ENCODE measurements at regions not wholly inside any gene's neighbourhood (a gene's known extent, or its start where the extent isn't known, plus 50 kb on each side); places are given as distances from the start of the nearest gene placed in this dataset.

DNA sequence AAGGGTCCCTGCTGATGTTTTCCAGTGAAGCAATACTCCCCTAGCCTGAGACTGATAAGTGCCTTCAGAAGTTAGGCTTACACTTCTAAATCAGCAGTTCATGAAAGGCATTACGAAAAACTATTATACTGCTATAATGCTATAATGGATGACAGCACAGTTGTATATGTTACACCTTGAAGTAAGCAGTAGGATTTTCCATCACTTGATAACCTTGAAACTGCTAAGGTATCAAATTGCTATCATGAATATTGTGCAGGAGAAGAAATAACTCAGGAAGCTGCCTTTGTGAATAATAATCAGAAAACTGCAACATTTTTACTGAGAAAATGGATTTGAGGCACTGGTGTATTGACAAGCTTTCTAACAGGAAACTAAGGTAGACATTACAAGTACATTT lies 142.3 kb downstream of the HNMT start:
- no peak for FAIRE-seq
- TF ChIP-seq, protein P1, sequence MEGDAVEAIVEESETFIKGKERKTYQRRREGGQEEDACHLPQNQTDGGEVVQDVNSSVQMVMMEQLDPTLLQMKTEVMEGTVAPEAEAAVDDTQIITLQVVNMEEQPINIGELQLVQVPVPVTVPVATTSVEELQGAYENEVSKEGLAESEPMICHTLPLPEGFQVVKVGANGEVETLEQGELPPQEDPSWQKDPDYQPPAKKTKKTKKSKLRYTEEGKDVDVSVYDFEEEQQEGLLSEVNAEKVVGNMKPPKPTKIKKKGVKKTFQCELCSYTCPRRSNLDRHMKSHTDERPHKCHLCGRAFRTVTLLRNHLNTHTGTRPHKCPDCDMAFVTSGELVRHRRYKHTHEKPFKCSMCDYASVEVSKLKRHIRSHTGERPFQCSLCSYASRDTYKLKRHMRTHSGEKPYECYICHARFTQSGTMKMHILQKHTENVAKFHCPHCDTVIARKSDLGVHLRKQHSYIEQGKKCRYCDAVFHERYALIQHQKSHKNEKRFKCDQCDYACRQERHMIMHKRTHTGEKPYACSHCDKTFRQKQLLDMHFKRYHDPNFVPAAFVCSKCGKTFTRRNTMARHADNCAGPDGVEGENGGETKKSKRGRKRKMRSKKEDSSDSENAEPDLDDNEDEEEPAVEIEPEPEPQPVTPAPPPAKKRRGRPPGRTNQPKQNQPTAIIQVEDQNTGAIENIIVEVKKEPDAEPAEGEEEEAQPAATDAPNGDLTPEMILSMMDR (IDR thresholded peaks at IDR 0.05; ENCODE audit: insufficient read depth, missing control alignments), result no peak
- DNase-seq (ENCODE audit: insufficient read length, low spot score), result no peak

DNA sequence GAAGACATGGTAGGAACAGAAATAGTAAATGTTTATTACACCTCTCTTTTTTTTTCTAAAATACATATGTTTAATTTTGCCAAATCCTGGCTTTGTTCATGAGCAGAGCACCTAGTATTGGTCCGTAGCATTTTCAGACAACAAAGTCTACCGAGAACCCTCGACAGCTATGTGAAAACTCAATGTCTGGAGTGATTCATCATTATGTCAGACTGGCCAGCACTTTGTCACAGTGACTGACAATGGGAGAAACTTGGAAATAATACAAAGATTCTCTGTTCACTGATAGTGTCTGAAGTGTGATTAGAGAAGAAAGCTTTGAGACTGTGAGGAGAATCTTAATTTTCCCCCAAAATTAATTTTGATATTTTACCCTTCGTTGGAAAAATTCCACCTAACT lies 143.0 kb downstream of the HNMT start:
- FAIRE-seq (no peak), DNase-seq (ENCODE audit: insufficient read length, low spot score) (no peak)
- TF ChIP-seq, protein P1 (IDR thresholded peaks at IDR 0.05; ENCODE audit: insufficient read depth, missing control alignments), result no peak

DNA sequence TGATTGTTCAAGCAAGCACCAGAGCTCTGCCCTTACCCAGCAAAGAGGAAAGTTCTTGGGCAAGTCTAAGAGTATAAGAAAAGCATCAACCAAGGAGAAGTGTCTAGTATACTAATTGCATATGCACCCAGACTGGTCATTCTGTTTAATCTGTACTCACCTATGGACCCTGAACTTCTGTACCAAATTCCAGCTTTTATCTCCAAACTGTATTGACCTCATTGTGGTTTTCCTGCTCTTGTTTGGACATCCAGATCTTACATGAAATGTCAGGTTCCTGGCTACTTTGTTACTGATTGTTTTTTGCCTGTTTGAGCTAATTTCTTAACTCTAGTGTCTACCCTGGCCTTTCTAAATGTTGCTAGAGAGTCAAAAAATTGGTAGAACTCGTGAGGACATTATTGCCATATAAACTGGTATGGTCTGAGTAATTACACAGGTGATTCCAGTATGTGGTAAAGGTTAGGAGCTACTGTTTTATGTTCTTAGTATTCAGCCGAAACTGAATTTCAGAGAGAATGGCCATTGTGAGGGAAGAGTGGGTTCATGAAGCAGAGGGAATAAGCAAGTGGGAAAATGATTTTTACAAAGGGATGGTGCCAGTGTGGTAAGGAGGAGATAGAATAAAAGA lies 146.3 kb downstream of the HNMT start:
- DNase-seq (ENCODE audit: insufficient read length, low spot score) (no peak), FAIRE-seq (no peak)

DNA sequence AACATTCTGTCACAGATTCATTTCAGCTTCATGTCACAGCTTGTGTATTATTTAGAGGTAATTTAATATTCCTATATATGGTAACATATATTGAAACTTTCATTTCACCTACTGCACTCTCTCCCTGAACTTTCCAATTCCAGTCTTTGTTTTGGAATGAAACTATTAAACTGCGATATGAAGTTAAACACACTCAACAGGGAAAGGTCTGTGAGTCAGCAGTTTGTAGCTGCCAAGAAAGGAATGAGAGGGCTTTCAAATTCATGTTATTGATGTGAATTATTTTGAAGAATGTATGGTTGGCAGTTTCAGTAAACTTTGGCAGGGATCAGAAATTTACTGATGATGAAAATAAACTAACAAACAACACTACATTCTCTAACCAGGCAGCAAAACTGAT lies 148.3 kb downstream of the HNMT start:
- TF ChIP-seq, protein P1 (IDR thresholded peaks at IDR 0.05; ENCODE audit: insufficient read depth, missing control alignments), result no peak
- no peak for DNase-seq (ENCODE audit: insufficient read length, low spot score)
- peak; percentile 11 for FAIRE-seq

More for the DNA sequence above, 146.3 kb downstream of the HNMT start:
- TF ChIP-seq, protein P1 (IDR thresholded peaks at IDR 0.05; ENCODE audit: insufficient read depth, missing control alignments), result no peak

DNA sequence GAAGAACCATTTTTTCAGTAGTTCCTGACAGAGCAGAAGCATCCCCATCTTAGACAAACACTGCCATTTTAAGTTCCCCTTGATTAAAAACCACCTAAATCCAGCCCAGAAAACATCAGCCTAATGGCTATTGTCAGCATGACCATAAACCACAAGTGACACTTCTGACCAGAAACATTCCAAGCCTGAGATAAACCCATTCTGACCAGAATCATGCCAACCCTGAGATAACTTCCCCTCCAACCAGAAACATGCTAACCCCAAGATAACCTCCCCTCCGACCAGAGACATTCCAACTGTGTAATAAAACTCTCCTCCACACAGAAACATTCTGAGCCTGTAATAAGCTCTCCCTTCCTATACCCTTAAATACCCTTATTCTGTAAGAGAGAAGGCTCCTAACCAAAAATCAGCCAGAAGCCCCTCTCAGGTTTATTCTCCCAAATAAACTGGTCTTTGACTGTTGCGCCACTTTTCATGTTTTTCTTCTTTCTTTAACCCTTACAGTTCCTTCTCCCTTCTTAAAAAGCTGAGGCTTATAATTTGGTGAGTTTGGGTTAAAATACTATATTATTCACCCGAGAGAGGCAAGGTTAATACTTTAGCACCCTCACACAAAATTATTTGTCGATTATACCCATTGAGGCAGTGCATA lies 149.7 kb downstream of the HNMT start:
- FAIRE-seq (no peak), DNase-seq (ENCODE audit: insufficient read length, low spot score) (no peak)
- TF ChIP-seq, protein P1 (IDR thresholded peaks at IDR 0.05; ENCODE audit: insufficient read depth, missing control alignments), result no peak

DNA sequence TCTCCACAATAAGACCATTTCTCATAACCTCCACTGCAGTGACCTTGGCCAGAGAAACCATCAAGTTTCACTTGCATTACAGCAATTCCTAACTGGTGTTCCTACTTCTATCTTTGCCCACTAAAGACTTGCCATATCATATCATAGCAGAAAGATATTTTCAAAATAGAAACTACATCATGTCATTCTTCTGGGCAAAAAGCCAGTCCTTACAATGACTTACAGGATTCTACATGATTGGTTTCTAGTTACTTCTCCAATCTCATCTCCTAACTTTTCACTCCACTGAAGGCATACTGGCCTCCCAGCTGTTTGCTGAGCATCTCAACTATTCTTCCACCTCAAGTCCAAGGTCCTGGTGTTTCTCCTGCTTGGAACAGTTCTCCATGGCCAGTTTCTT lies 151.4 kb downstream of the HNMT start:
- no peak for FAIRE-seq
- TF ChIP-seq, protein P1 (IDR thresholded peaks at IDR 0.05; ENCODE audit: insufficient read depth, missing control alignments), result no peak
- DNase-seq (ENCODE audit: insufficient read length, low spot score), result no peak

DNA sequence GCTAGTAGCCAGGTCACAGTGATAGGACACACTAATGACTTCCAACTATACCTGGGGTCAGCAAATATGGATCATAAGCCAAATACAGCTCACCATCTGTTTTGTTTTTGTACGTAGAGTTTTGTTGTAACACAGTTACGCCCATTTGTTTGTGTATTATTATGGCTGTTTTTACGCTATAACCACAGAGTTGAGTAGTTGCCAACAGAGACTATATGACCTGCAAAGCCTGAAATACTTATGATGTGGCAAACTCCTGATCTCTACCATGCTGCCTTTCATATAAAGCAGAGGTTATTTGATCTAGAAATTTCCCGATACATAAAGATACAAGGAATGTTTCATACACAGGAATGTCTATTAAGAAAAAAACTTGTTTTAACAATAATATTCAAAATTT lies 152.2 kb downstream of the HNMT start:
- FAIRE-seq, result no peak
- DNase-seq (ENCODE audit: insufficient read length, low spot score), result no peak
- TF ChIP-seq, protein P1 (IDR thresholded peaks at IDR 0.05; ENCODE audit: insufficient read depth, missing control alignments), result no peak

Measured in D721Med (cell line).